ENCODE measurements at regions not wholly inside any gene's neighbourhood (a gene's known extent, or its start where the extent isn't known, plus 50 kb on each side); places are given as distances from the start of the nearest gene placed in this dataset.
A peak's percentile ranks its signal among the peaks of the same experiment; 100 is the strongest.

DNA sequence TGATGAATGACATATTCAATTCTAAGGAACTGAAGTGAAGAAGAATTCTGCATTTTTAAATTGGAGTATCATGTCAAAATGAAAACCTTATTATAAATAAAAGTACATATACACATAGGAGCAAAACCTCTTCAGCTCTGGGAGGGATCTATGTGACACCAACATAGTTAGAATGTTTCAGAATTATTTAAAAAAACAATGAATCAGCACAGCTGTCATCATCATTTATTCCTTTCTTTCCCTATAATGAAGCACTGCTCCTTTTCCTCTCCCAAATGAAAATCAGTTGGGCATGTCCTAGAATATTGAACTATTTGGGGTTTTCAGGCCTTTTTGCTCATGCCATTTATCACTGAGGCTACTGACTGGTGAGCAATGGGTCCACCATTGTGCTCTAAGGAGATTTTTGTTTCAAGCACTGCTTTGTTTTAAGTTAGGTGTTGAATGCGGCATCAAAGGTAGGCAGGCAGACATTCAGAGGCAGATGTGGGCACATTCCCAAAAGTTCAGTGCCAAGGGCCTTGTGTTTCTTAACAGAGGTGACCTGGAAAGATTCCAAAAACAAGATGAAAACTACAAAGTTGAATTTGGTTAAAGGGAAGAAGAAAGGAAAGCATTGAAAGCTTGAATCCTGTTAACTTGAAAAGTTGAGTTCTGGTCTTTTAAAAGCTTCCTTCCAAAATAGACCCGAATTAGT, 126.4 kb upstream of the ADAMTSL1 start:
- no peaks in the 10 kb centered on the region for H3K79me1 ChIP-seq (replicated peaks; ENCODE audit: low read length, poor library complexity, severe bottlenecking)

GRCh38 chr9:18348083-18348475, 125.9 kb upstream of the ADAMTSL1 start:
- Histone ChIP-seq H3K4ac (ENCODE audit: low read depth in 1 of 2, low read length in 2 of 2) (no peak overlapping the region), H3K79me1 (replicated peaks; ENCODE audit: low read length, poor library complexity, severe bottlenecking) (no peaks in the 10 kb centered on the region), H3K23ac (ENCODE audit: low read length in 2 of 2) (no peak overlapping the region), H2BK15ac (ENCODE audit: low read depth, poor library complexity, severe bottlenecking) (no peak overlapping the region), H2AFZ (ENCODE audit: low read depth, low read length) (no peak overlapping the region), H3K4me2 (ENCODE audit: low read length, poor library complexity, severe bottlenecking) (no peak overlapping the region), H4K91ac (ENCODE audit: low read length) (no peak overlapping the region), H3K18ac (ENCODE audit: low read depth in 1 of 2, low read length in 2 of 2) (no peak overlapping the region), H2BK5ac (ENCODE audit: low read depth, low read length, poor library complexity, severe bottlenecking) (no peak overlapping the region), H3K9ac (ENCODE audit: low read length) (no peak overlapping the region), H3K27me3 (ENCODE audit: control insufficient read depth in 1 of 2, insufficient read depth in 1 of 2, low read length in 2 of 2) (no peaks in the 10 kb centered on the region), H3K14ac (ENCODE audit: low read length in 2 of 2) (no peak overlapping the region), H4K8ac (ENCODE audit: low read length) (no peak overlapping the region), H2AK5ac (ENCODE audit: low read length, severe bottlenecking) (no peak overlapping the region), H3K4me3 (ENCODE audit: insufficient read depth in 1 of 2, low read depth in 1 of 2, low read length in 2 of 2) (no peak overlapping the region), H3K9me3 (ENCODE audit: control insufficient read depth, low read length) (no peaks in the 10 kb centered on the region), H2BK12ac (ENCODE audit: low read length in 2 of 2) (no peak overlapping the region), H2BK120ac (ENCODE audit: low read depth, low read length) (no peak overlapping the region), H3K36me3 (ENCODE audit: control insufficient read depth in 1 of 2, insufficient read depth in 2 of 2, low read depth in 1 of 2, low read length in 2 of 2) (no peaks in the 10 kb centered on the region), H3K27ac (ENCODE audit: low read length, poor library complexity, severe bottlenecking) (peak overlapping the region; percentile 94), H3K4me1 (ENCODE audit: control insufficient read depth, insufficient read depth, low read depth, low read length) (peaks cover 10% of the 10 kb centered on the region)
- no peak for DNase-seq
- WGBS, result 100% methylated on average over 1 of the region's 2 CpGs

More for the DNA sequence above, 126.4 kb upstream of the ADAMTSL1 start:
- H2BK120ac ChIP-seq (ENCODE audit: low read depth, low read length), result no peak overlapping the region
- H4K8ac ChIP-seq (ENCODE audit: low read length), result no peak overlapping the region
- 100% methylated on average over 1 of the region's 2 CpGs for WGBS
- H3K4me1 ChIP-seq (ENCODE audit: control insufficient read depth, insufficient read depth, low read depth, low read length), result peaks cover 10% of the 10 kb centered on the region
- H3K18ac ChIP-seq (ENCODE audit: low read depth in 1 of 2, low read length in 2 of 2), result no peak overlapping the region
- no peak overlapping the region for H2BK15ac ChIP-seq (ENCODE audit: low read depth, poor library complexity, severe bottlenecking)
- H2AK5ac ChIP-seq (ENCODE audit: low read length, severe bottlenecking), result peak overlapping the region; percentile 96
- no peak for DNase-seq
- H3K4ac ChIP-seq (ENCODE audit: low read depth in 1 of 2, low read length in 2 of 2), result no peak overlapping the region
- H3K9ac ChIP-seq (ENCODE audit: low read length), result no peak overlapping the region
- no peak overlapping the region for H4K91ac ChIP-seq (ENCODE audit: low read length)
- no peak overlapping the region for H2AFZ ChIP-seq (ENCODE audit: low read depth, low read length)
- H3K36me3 ChIP-seq (ENCODE audit: control insufficient read depth in 1 of 2, insufficient read depth in 2 of 2, low read depth in 1 of 2, low read length in 2 of 2), result no peaks in the 10 kb centered on the region
- no peak overlapping the region for H2BK12ac ChIP-seq (ENCODE audit: low read length in 2 of 2)
- no peak overlapping the region for H3K4me2 ChIP-seq (ENCODE audit: low read length, poor library complexity, severe bottlenecking)
- no peaks in the 10 kb centered on the region for H3K27me3 ChIP-seq (ENCODE audit: control insufficient read depth in 1 of 2, insufficient read depth in 1 of 2, low read length in 2 of 2)
- no peaks in the 10 kb centered on the region for H3K9me3 ChIP-seq (ENCODE audit: control insufficient read depth, low read length)
- H2BK5ac ChIP-seq (ENCODE audit: low read depth, low read length, poor library complexity, severe bottlenecking), result peak overlapping the region; percentile 93
- no peak overlapping the region for H3K4me3 ChIP-seq (ENCODE audit: insufficient read depth in 1 of 2, low read depth in 1 of 2, low read length in 2 of 2)
- no peak overlapping the region for H3K14ac ChIP-seq (ENCODE audit: low read length in 2 of 2)
- H3K23ac ChIP-seq (ENCODE audit: low read length in 2 of 2), result no peak overlapping the region
- peak overlapping the region; percentile 94 for H3K27ac ChIP-seq (ENCODE audit: low read length, poor library complexity, severe bottlenecking)

- Histone ChIP-seq H2BK15ac (ENCODE audit: low read depth, poor library complexity, severe bottlenecking) (no peak overlapping the region), H3K14ac (ENCODE audit: low read length in 2 of 2) (no peak overlapping the region), H3K27ac (ENCODE audit: low read length, poor library complexity, severe bottlenecking) (peak overlapping the region; percentile 13), H3K36me3 (ENCODE audit: control insufficient read depth in 1 of 2, insufficient read depth in 2 of 2, low read depth in 1 of 2, low read length in 2 of 2) (no peaks in the 10 kb centered on the region), H2BK12ac (ENCODE audit: low read length in 2 of 2) (no peak overlapping the region), H3K18ac (ENCODE audit: low read depth in 1 of 2, low read length in 2 of 2) (no peak overlapping the region), H3K4me2 (ENCODE audit: low read length, poor library complexity, severe bottlenecking) (no peak overlapping the region), H3K4me3 (ENCODE audit: insufficient read depth in 1 of 2, low read depth in 1 of 2, low read length in 2 of 2) (no peak overlapping the region), H3K9ac (ENCODE audit: low read length) (no peak overlapping the region), H3K9me3 (ENCODE audit: control insufficient read depth, low read length) (no peaks in the 10 kb centered on the region), H3K4me1 (ENCODE audit: control insufficient read depth, insufficient read depth, low read depth, low read length) (peaks cover 10% of the 10 kb centered on the region), H2AFZ (ENCODE audit: low read depth, low read length) (no peak overlapping the region), H4K8ac (ENCODE audit: low read length) (no peak overlapping the region), H3K79me1 (replicated peaks; ENCODE audit: low read length, poor library complexity, severe bottlenecking) (no peaks in the 10 kb centered on the region), H3K23ac (ENCODE audit: low read length in 2 of 2) (no peak overlapping the region), H2AK5ac (ENCODE audit: low read length, severe bottlenecking) (peak overlapping the region; percentile 14), H3K27me3 (ENCODE audit: control insufficient read depth in 1 of 2, insufficient read depth in 1 of 2, low read length in 2 of 2) (no peaks in the 10 kb centered on the region), H3K4ac (ENCODE audit: low read depth in 1 of 2, low read length in 2 of 2) (no peak overlapping the region), H4K91ac (ENCODE audit: low read length) (no peak overlapping the region), H2BK120ac (ENCODE audit: low read depth, low read length) (no peak overlapping the region), H2BK5ac (ENCODE audit: low read depth, low read length, poor library complexity, severe bottlenecking) (no peak overlapping the region)
- DNase-seq, result no peak
- 59% methylated on average over 2 of the region's 3 CpGs for WGBS
Observed at GRCh38 chr9:18349530-18349929, 124.4 kb upstream of the ADAMTSL1 start.

GRCh38 chr9:18350036-18350435, 123.9 kb upstream of the ADAMTSL1 start:
- no peak overlapping the region for H3K14ac ChIP-seq (ENCODE audit: low read length in 2 of 2)
- H3K4ac ChIP-seq (ENCODE audit: low read depth in 1 of 2, low read length in 2 of 2), result no peak overlapping the region
- no peak overlapping the region for H2BK120ac ChIP-seq (ENCODE audit: low read depth, low read length)
- H3K36me3 ChIP-seq (ENCODE audit: control insufficient read depth in 1 of 2, insufficient read depth in 2 of 2, low read depth in 1 of 2, low read length in 2 of 2), result no peaks in the 10 kb centered on the region
- no peak overlapping the region for H2BK5ac ChIP-seq (ENCODE audit: low read depth, low read length, poor library complexity, severe bottlenecking)
- H2AFZ ChIP-seq (ENCODE audit: low read depth, low read length), result no peak overlapping the region
- no peaks in the 10 kb centered on the region for H3K27me3 ChIP-seq (ENCODE audit: control insufficient read depth in 1 of 2, insufficient read depth in 1 of 2, low read length in 2 of 2)
- no peaks in the 10 kb centered on the region for H3K9me3 ChIP-seq (ENCODE audit: control insufficient read depth, low read length)
- WGBS, result 96% methylated on average over 3 of the region's 3 CpGs
- no peak for DNase-seq
- no peak overlapping the region for H4K91ac ChIP-seq (ENCODE audit: low read length)
- no peak overlapping the region for H3K18ac ChIP-seq (ENCODE audit: low read depth in 1 of 2, low read length in 2 of 2)
- H2BK12ac ChIP-seq (ENCODE audit: low read length in 2 of 2), result no peak overlapping the region
- peak overlapping the region; percentile 14 for H2AK5ac ChIP-seq (ENCODE audit: low read length, severe bottlenecking)
- H3K4me1 ChIP-seq (ENCODE audit: control insufficient read depth, insufficient read depth, low read depth, low read length), result peaks cover 10% of the 10 kb centered on the region
- no peak overlapping the region for H3K9ac ChIP-seq (ENCODE audit: low read length)
- H3K23ac ChIP-seq (ENCODE audit: low read length in 2 of 2), result no peak overlapping the region
- H2BK15ac ChIP-seq (ENCODE audit: low read depth, poor library complexity, severe bottlenecking), result no peak overlapping the region
- H3K4me3 ChIP-seq (ENCODE audit: insufficient read depth in 1 of 2, low read depth in 1 of 2, low read length in 2 of 2), result no peak overlapping the region
- H4K8ac ChIP-seq (ENCODE audit: low read length), result no peak overlapping the region
- no peak overlapping the region for H3K27ac ChIP-seq (ENCODE audit: low read length, poor library complexity, severe bottlenecking)
- no peak overlapping the region for H3K4me2 ChIP-seq (ENCODE audit: low read length, poor library complexity, severe bottlenecking)
- H3K79me1 ChIP-seq (replicated peaks; ENCODE audit: low read length, poor library complexity, severe bottlenecking), result no peaks in the 10 kb centered on the region
